ENCODE measurements at regions not wholly inside any gene's neighbourhood (a gene's known extent, or its start where the extent isn't known, plus 50 kb on each side); places are given as distances from the start of the nearest gene placed in this dataset.

DNA sequence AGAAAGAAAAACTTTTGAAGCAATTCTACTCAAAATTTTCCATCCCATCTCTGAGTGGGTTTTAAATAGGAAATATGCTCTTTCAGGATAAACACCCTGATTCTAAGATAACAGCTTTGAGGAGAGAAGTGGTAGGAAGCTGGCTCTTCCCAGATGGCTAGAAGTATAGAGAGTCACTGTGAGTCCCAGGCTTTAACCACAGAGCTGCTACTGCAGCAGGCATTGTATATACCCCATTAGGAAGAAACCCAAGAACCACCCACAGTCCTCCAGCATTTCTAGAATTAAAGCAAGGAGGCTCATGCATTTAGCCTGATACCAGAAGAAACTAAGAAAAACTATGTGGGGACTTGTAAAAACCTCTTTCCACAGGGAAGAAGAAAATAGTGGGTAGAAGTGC is 1405.6 kb upstream of the TENM4 start:
- DNase-seq (ENCODE audit: low spot score): no peak

DNA sequence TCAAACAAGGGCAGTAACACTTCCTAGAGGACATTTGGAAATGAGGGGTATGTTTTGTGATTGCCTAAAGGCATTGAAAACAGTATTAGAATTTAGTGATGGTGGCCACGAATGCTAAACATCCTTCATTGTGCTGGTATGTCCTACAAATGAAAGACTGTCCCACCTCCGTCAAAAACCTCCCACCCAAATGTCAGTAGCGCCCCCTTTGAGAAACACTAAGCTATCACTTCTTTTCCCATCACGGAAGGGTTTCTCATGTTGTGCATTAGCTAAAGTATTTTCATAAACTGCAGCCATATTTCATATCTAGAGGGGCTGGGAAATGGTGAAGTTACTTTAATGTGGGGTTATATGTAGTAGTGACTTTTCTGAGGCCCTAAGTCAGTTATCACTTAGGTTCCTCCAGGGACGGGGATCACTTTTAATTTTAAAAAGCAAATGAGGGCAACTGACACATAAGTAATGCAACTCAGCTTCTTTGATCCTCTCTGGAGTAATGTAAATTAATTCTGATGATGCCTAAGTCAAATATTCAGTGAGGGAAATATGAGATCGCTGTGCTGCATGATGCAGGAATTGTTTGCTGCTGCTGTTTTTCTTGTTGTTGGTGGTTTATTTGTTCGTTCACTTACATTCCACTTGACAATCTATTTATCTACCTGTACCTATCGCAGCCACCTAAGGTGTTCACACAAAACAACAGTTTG is 1403.4 kb upstream of the TENM4 start:
- DNase-seq (ENCODE audit: low spot score): no peak

DNA sequence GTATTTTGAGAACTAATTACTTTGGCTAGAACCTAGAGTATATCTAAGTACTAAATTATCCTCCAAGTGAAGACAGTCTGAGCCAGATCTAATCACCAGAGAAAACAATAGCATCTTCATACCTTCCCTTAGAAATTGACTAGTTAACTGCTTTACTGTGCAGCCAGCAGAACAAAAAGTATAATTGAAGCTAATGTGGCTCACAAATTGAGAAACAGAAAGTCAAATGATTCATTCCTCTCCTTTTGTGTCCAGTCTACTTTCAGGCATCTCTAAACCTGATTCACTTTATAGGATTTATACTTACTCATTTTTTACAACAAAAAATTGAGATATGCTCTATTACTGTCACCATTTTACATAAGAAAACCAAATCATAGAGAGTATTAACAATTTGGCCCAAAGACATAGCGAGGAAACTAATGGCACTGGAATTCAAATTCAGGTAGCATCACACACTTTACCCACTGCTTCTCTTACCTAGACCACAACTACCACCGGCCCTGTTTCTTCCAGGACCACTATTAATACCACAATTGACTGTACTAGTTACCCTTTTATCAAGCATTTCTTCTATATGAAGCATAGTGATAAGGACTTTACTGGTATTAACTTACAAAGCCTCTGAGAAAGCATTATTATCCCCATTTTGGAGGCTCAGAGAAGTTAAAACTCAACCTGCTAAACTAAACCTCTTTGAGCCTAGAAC is 1402.6 kb upstream of the TENM4 start:
- no peak for DNase-seq (ENCODE audit: low spot score)

DNA sequence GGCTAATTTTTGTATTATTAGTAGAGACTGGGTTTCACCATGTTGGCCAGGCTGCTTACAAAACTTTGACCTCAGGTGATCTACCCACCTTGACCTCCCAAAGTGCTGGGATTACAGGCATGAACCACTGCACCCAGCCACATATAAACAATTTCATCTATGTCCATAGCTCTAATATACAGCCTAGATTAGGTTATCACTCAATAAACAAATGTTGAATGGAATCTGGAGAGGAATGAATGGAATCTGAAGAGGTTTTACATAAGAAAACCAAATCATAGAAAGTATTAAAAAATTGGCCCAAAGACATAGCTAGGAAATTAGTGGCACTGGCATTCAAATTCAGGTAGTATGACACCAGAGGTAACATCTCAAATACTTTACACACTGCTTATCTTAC is 1401.4 kb upstream of the TENM4 start:
- no peak for DNase-seq (ENCODE audit: low spot score)

DNA sequence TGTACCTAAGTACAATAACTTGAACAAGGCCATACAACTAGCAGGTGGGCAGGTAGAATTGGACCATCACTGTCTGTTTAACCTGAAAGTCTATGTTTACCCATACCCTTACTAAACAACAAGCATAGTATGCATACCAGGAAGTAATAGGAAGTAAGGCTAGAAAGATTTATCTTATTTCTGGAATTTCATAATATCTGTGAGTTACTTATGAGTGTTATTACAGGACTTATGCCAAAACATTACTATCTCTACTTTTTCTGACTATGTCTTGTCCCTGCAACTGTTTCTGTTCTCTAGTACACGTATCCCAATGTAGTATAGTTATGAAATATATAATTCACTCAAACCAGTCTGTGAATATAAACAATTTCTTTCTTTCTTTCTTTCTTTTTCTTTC is 1400.8 kb upstream of the TENM4 start:
- no peak for DNase-seq (ENCODE audit: low spot score)

DNA sequence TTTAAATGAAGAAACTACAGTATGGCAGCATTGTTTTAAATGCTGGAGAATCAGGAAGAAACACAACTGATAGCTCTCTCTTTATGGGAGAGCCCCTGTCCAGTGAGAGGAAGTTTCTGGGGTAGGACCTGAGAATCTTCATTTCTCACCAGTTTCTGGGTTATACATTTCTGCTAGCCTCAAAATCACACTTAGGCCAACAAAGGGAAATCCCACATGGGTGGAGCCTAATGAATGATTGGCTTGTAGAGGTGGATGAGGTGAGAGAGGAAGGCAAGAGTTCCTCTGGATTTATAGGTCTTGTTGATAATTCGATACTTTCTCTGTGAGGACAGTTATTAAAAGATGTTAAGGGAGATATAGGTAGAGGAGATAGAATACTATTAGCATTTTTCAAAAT is 1397.3 kb upstream of the TENM4 start:
- no peak for DNase-seq (ENCODE audit: low spot score)

DNA sequence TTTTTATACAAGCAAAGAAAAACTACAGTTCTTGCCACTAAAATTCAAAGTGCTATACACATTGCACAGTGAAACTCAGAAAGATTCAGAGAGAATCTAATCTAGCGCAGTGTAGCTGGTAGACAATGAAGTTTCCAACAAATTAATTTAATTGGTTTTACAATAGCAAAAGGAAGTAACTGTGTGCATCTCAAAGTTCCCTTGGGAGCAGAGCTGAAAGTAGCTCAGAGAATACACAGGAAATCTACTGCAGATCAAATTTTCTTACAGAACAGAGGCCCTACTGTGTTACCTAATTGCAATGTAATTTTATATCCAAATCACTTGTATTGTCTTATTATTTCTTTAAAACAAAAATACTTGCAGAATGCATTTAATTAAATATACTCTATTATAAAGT is 1396.2 kb upstream of the TENM4 start:
- no peak for DNase-seq (ENCODE audit: low spot score)

DNA sequence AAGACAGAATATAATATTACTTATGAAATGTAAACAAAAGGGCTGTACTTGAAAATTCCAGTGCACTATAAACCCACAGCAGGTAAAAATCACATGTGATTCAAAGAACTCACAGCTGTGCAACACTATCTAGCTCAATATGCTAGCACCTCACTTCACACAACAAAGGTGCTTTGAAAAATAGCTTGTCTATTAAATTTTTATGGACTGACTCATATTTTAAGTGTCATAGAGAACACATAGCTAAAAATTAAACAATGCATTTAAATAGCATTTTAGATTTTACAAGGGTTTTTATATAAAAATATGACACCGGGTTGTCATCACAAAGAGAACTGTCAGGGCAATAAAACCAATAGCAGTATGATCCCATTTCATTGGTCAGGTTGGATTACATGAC is 1390.5 kb upstream of the TENM4 start:
- no peak for DNase-seq (ENCODE audit: low spot score)

DNA sequence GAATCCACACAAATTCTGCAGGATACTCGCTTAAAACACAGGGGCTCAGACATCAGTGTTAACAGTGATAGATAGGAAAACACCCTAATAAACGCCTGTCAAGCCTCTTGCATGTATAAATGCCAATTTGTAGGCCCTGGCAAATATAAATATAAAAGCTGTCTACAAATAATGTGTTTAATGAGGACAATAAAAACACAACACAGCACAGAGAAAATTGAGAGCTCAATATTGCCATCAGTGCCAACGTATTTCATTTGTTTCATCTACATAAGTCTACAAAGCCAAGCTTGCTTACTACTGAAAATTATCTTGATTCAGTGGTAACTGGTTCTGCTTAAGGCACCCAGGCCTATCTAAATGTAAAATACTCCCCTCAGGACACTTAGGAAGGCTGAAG is 1387.0 kb upstream of the TENM4 start:
- DNase-seq (ENCODE audit: low spot score): no peak

DNA sequence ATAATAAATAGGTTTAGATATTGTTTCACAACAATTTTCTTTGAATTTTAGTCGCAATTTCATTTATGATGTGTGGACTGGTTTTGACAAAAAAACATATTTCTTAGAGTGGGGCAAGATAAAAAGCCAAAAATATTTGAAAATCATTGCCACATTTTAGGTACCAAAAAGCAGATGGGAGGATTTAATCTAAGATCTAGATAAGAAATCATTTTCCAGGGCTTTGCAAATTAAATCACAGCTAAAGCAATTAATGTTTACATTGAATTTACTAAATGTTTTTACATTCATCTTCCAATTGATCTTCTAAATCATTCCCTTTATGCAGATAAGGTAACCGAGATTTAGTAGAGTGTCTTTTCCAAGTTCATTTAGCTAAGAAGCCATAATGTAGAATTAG is 1386.0 kb upstream of the TENM4 start:
- no peak for DNase-seq (ENCODE audit: low spot score)

DNA sequence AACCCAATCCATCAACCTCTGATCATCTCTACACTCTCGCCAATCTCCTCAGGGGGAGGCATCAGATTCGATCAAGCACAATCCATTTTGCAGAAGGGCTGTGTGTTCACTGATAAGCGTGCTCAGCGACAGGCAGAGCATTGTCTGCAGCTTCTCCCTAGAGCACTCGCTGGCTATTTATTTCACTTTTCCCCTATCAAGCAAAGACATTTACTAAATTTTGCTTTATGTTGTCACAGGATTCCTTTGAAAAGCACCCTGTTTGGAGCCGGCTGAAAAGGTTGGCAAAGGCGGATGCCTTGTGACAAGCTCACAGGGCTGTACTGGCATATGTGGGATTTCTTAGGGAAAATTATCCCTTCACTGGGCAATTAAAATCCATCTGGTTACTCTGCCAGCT is 1381.5 kb upstream of the TENM4 start:
- no peak for DNase-seq (ENCODE audit: low spot score)

DNA sequence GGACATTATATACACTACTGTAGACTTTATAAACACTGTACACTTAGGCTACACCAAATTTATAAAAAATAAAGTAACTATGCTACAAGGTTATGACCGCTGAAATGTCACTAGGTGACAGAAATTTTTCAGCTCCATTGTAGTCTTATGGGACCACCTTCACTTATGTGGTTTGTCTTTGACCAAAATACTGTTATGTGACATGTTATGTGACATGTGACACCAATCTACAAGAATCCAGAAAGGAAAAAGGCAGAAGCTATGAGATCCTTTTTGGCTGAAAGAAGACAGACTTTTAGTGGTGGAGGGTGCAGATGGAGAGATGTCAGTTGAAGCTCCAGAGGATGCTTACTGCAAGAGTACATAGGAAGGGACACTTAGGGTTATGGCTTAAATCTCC is 1378.4 kb upstream of the TENM4 start:
- DNase-seq (ENCODE audit: low spot score): no peak

DNA sequence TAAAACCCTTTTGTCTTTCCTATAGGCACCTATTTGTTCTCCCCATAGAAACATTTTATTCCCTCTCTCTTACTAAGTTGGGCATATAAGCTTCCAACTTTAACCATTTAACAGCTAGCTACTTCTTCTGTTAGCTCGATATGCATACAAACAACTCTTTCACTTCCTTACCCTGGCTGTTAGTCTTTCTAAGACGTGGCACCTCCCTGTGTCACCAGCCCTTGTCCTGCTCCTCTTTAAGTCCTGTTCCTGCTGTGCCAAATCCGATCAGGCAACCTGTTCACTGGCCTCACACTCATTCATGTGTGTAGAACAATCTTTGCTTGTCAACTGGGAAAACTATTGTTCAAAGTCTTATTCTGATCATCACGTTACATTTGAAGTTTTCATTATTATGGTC is 1376.1 kb upstream of the TENM4 start:
- DNase-seq (ENCODE audit: low spot score): no peak

DNA sequence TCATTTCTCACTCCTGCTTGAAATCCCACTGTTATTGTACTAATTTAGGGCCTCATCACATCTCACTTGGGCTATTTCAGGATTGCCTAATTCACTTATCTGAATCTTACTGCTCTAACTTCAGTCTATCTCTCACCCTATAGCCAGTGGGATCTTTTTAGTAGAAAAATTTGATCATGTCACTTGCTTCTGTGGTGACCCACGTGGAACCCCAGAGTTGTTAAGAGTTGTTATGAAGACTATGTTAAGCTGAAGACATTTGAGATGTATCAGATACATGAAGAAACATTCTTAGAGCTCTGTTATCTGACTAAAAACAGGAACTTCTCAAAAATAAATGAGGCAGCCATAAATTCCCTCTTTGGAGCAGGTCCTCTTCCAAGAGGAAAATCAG is 1375.6 kb upstream of the TENM4 start:
- DNase-seq (ENCODE audit: low spot score): no peak

DNA sequence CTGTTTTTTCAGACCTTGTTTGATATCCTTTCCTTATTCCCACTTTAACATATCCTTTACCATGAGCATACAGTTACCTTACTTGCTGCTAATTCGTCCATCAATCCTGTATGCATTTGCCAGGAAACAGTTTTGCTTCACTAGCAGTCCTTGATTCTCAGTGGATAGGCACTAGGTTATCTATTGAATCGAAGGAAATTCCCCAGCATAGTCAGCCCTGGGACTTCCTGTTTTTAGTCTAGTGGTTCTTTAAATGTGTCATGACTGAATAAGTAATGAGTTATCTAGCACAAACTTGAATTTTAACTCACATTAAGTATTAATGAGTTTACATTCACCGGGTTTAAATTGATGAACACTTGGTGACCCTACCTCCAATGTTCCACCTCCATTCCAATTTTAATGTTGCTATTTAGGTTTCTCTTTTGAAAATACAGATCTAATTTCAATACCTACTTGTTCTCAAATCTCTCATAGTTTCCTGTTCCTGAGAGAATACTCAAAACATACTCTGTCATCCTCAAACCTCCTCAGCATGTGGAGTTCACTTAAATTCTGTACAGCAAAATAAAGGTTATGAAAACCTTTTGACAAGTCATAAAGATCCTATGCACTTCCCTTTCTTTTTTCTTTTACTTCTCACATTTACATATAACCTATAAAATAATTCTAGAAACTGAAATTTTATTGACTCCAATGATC is 1375.1 kb upstream of the TENM4 start:
- no peak for DNase-seq (ENCODE audit: low spot score)

DNA sequence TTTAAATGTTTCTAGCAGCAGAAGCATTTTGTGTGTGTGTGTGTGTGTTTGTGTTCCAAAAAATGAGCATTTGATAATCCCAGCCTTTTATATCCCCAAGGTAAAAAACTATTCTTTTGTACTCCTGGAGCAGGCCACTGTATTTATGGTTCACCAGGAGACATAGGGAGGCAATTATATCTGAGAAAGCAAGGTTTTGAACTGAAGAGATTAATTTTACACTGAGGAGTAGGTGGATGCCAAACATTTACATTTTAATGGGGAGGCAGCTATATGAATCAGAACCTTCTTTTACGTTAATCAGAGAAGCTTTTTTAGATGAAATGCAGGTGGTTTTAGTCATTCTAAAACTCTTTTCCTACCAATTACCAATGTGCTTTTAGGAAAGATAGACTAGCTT is 1374.0 kb upstream of the TENM4 start:
- DNase-seq (ENCODE audit: low spot score): no peak

DNA sequence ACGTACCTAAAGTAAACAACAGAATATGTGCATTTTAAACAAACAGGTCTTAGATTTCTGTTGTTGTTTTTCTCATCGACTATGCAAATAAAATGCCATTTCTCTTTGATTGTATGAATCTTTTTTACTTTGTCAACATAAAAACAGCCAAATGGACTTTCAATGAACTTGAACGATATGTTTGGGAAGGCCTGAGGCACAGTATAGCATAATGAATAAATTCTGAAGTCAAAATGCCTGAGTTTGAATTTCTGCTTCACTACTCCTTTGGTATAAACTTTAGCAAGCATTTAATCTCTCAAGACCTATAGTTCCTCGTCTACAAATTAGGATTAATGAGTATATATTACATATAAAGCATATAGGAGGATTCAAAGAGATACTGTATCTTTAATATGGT is 1369.9 kb upstream of the TENM4 start:
- no peak for DNase-seq (ENCODE audit: low spot score)

DNA sequence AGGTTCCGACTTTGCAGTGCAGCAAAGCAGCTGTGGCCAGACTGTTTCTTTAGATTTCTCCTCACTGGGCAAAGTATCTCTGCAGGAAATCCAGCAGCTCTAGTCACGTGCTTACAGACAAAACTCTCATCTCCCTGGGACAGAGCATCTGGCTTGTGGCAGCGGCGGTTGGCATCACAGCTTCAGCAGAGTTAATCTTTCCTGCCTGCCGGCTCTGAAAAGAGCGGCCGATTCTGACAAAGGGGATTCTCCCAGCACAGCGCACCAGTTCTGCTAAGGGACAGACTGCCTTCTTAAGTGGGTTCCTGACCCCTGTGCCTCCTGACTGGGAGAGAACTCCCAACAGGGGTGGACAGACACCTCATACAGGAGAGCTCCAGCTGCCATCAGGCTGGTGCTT is 1357.3 kb upstream of the TENM4 start:
- no peak for DNase-seq (ENCODE audit: low spot score)

DNA sequence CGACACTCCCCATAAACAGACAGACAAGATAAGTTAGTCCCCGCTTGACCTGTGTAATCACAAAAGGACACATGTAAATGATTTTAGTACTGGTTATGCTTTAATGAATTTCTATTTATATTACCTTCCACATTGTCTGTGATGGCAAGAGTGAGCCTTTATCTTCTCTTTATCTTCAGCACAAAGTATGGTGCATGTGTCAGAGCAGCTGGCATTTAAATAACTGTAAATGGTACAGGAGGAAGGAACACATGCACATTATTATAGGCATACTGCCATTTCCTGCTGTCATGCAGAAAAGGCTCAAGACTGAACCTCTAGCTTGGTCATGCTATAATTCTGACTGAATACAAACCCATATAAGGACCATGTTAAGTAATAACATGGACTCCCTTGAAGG is 1342.7 kb upstream of the TENM4 start:
- DNase-seq (ENCODE audit: low spot score): no peak

DNA sequence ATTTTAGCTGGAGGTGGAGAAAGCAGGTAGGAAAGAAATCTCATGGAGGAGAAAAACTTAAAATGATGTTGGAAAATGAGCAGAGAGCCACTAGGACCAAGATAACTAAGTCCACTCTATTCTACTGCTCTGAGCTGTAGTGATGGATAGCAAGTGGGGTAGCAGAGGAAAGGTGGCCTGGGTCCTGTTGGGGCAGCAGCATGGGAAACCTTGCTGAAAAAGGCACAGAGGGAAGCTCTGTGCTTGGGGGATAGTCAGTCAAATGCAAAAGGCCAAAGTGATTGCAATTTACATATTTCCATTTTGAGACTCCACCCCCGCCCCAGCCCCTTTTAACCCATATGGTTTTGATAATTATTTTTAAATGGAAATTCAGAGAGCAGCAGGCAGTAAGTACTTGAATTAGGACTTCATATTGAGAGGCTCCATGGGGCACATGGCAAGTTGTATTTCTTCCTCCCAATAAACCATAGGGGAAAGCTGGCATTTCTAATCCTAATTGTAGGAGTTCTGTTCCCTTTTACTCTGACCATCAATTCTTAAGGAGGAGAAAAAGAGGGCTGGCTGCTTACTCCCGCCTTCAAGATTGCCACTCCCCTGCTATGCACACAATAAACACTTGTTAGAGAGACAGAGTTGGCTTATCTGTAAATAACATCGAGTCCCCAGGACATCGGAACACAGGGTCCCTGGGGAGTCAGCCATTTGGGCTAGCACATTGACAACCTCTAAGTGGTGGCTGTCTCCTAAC is 1341.5 kb upstream of the TENM4 start:
- DNase-seq (ENCODE audit: low spot score): no peak

DNA sequence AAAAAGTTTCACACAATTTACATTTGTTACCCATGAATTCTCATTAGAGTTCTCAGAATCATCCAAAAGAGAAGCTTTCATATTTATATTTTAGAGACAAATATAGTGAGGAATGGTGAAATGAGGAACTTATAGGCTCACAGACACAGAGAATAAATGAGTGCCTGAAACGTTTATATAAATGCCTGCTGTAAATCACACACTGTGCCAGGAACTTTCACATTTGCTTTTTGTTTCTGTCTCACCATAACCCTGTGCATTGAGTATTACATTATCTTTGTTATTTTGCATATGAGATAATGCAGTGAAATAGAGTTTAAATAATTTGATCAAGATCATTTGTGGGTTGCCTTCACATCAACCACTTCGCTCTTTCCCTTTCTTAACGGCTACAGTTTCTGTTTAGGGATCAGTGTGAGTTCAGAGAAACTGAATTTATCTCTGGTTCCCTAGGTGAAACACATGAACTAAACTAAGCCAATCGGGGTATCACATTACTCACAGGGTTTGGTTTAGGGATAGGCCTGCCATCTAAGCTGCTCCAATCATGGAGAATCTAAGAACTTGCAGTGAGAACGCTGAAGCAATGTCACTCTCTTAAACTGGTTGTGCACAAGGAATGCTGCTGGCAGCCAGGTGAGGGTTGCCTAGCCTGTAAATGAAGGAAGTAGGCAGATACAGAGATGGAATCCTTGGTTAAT is 1339.2 kb upstream of the TENM4 start:
- no peak for DNase-seq (ENCODE audit: low spot score)

DNA sequence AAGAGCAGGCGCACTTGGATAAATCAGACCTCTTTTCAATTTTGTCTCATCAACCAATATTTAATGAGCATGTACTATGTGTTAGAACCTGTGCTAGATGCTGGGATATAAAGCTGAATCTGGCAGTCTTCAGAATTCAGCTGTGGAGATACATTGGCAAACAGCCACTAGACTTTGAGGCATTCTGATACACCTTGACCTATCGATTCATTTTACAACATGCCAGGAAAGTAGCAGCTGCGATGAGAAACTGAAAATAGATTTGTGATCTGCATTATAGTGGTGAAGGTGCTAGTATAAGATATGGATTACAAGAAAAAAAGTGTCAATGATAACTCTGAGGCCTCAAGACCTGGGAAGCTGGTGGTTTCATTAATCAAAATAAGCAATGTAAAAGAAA is 1338.1 kb upstream of the TENM4 start:
- no peak for DNase-seq (ENCODE audit: low spot score)
